ENCODE measurements at regions not wholly inside any gene's neighbourhood (a gene's known extent, or its start where the extent isn't known, plus 50 kb on each side); places are given as distances from the start of the nearest gene placed in this dataset.

DNA sequence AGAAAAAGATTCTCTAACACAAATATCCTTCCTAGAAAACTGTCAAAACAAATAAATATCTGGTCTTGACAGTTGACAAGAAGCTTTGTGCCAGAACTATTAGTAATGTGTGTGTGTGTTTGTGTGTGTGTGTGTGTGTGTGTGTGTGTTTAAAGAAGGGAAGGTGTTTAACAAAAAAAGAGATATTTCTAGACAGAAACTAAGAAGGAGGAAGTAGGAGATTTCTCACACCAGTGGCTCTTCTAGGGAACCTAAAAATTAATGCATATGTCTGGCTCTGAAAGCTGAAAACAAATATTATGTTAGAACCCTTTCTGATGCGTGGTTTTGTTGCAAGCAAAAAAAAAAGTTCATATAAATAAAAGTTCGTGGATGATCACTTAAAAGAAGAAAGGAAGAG, 277.5 kb downstream of the RPS4Y2 start:
- TF ChIP-seq, protein P1, sequence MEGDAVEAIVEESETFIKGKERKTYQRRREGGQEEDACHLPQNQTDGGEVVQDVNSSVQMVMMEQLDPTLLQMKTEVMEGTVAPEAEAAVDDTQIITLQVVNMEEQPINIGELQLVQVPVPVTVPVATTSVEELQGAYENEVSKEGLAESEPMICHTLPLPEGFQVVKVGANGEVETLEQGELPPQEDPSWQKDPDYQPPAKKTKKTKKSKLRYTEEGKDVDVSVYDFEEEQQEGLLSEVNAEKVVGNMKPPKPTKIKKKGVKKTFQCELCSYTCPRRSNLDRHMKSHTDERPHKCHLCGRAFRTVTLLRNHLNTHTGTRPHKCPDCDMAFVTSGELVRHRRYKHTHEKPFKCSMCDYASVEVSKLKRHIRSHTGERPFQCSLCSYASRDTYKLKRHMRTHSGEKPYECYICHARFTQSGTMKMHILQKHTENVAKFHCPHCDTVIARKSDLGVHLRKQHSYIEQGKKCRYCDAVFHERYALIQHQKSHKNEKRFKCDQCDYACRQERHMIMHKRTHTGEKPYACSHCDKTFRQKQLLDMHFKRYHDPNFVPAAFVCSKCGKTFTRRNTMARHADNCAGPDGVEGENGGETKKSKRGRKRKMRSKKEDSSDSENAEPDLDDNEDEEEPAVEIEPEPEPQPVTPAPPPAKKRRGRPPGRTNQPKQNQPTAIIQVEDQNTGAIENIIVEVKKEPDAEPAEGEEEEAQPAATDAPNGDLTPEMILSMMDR (IDR thresholded peaks at IDR 0.05) = no peak
- no peak for TF ChIP-seq POLR2A (IDR thresholded peaks at IDR 0.05)
